ENCODE measurements at regions not wholly inside any gene's neighbourhood (a gene's known extent, or its start where the extent isn't known, plus 50 kb on each side); places are given as distances from the start of the nearest gene placed in this dataset.

GRCh38 chr9:95595721-95596295, 79.0 kb upstream of the PTCH1 start:
- Histone ChIP-seq H3K27me3 (ENCODE audit: control insufficient read depth, insufficient read depth, low read length) (no peaks in the 10 kb centered on the region), H3K27ac (ENCODE audit: low read depth, low read length) (no peak overlapping the region), H3K4me3 (ENCODE audit: low read length) (no peak overlapping the region), H3K9ac (ENCODE audit: low read length) (no peak overlapping the region), H3K4me1 (ENCODE audit: control insufficient read depth, insufficient read depth, low read length) (no peaks in the 10 kb centered on the region), H3K36me3 (ENCODE audit: control insufficient read depth, insufficient read depth, low read length) (no peaks in the 10 kb centered on the region)

- H3K27ac ChIP-seq (ENCODE audit: low read depth, low read length), result no peak overlapping the region
- no peak overlapping the region for H3K4me3 ChIP-seq (ENCODE audit: low read length)
- H3K36me3 ChIP-seq (ENCODE audit: control insufficient read depth, insufficient read depth, low read length), result no peaks in the 10 kb centered on the region
- no peak overlapping the region for H3K9ac ChIP-seq (ENCODE audit: low read length)
- no peaks in the 10 kb centered on the region for H3K27me3 ChIP-seq (ENCODE audit: control insufficient read depth, insufficient read depth, low read length)
- H3K4me1 ChIP-seq (ENCODE audit: control insufficient read depth, insufficient read depth, low read length), result no peaks in the 10 kb centered on the region
Measured at GRCh38 chr9:95592931-95593330, 76.2 kb upstream of the PTCH1 start.

GRCh38 chr9:95588724-95589588, 72.2 kb upstream of the PTCH1 start:
- no peaks in the 10 kb centered on the region for H3K36me3 ChIP-seq (ENCODE audit: control insufficient read depth, insufficient read depth, low read length)
- H3K9ac ChIP-seq (ENCODE audit: low read length), result no peak overlapping the region
- no peak overlapping the region for H3K27ac ChIP-seq (ENCODE audit: low read depth, low read length)

GRCh38 chr9:95587021-95587964, 70.5 kb upstream of the PTCH1 start:
- H3K27ac ChIP-seq (ENCODE audit: low read depth, low read length), result no peak overlapping the region
- H3K27me3 ChIP-seq (ENCODE audit: control insufficient read depth, insufficient read depth, low read length), result no peaks in the 10 kb centered on the region
- no peak overlapping the region for H3K9ac ChIP-seq (ENCODE audit: low read length)
- H3K36me3 ChIP-seq (ENCODE audit: control insufficient read depth, insufficient read depth, low read length), result no peaks in the 10 kb centered on the region
- no peak overlapping the region for H3K4me3 ChIP-seq (ENCODE audit: low read length)
- H3K4me1 ChIP-seq (ENCODE audit: control insufficient read depth, insufficient read depth, low read length), result no peaks in the 10 kb centered on the region

More at GRCh38 chr9:95588724-95589588, 72.2 kb upstream of the PTCH1 start:
- Histone ChIP-seq H3K4me3 (ENCODE audit: low read length) (no peak overlapping the region), H3K27me3 (ENCODE audit: control insufficient read depth, insufficient read depth, low read length) (no peaks in the 10 kb centered on the region), H3K4me1 (ENCODE audit: control insufficient read depth, insufficient read depth, low read length) (no peaks in the 10 kb centered on the region)

GRCh38 chr9:95586326-95586725, 69.6 kb upstream of the PTCH1 start:
- no peak overlapping the region for H3K4me3 ChIP-seq (ENCODE audit: low read length)
- no peaks in the 10 kb centered on the region for H3K36me3 ChIP-seq (ENCODE audit: control insufficient read depth, insufficient read depth, low read length)
- no peaks in the 10 kb centered on the region for H3K4me1 ChIP-seq (ENCODE audit: control insufficient read depth, insufficient read depth, low read length)
- H3K27me3 ChIP-seq (ENCODE audit: control insufficient read depth, insufficient read depth, low read length), result no peaks in the 10 kb centered on the region
- no peak overlapping the region for H3K9ac ChIP-seq (ENCODE audit: low read length)
- no peak overlapping the region for H3K27ac ChIP-seq (ENCODE audit: low read depth, low read length)

GRCh38 chr9:95585824-95586223, 69.1 kb upstream of the PTCH1 start:
- H3K27ac ChIP-seq (ENCODE audit: low read depth, low read length), result no peak overlapping the region
- no peaks in the 10 kb centered on the region for H3K27me3 ChIP-seq (ENCODE audit: control insufficient read depth, insufficient read depth, low read length)
- no peak overlapping the region for H3K9ac ChIP-seq (ENCODE audit: low read length)
- H3K36me3 ChIP-seq (ENCODE audit: control insufficient read depth, insufficient read depth, low read length), result no peaks in the 10 kb centered on the region
- no peak overlapping the region for H3K4me3 ChIP-seq (ENCODE audit: low read length)
- no peaks in the 10 kb centered on the region for H3K4me1 ChIP-seq (ENCODE audit: control insufficient read depth, insufficient read depth, low read length)

- no peaks in the 10 kb centered on the region for H3K36me3 ChIP-seq (ENCODE audit: control insufficient read depth, insufficient read depth, low read length)
- H3K4me3 ChIP-seq (ENCODE audit: low read length), result no peak overlapping the region
- H3K9ac ChIP-seq (ENCODE audit: low read length), result no peak overlapping the region
- no peak overlapping the region for H3K27ac ChIP-seq (ENCODE audit: low read depth, low read length)
- H3K27me3 ChIP-seq (ENCODE audit: control insufficient read depth, insufficient read depth, low read length), result no peaks in the 10 kb centered on the region
- H3K4me1 ChIP-seq (ENCODE audit: control insufficient read depth, insufficient read depth, low read length), result no peaks in the 10 kb centered on the region
Measured at GRCh38 chr9:95584176-95584575, 67.4 kb upstream of the PTCH1 start.

- Histone ChIP-seq H3K9ac (ENCODE audit: low read length) (no peak overlapping the region), H3K36me3 (ENCODE audit: control insufficient read depth, insufficient read depth, low read length) (no peaks in the 10 kb centered on the region), H3K27ac (ENCODE audit: low read depth, low read length) (no peak overlapping the region), H3K27me3 (ENCODE audit: control insufficient read depth, insufficient read depth, low read length) (no peaks in the 10 kb centered on the region), H3K4me1 (ENCODE audit: control insufficient read depth, insufficient read depth, low read length) (no peaks in the 10 kb centered on the region), H3K4me3 (ENCODE audit: low read length) (no peak overlapping the region)
Measured at GRCh38 chr9:95581900-95582299, 65.1 kb upstream of the PTCH1 start.

GRCh38 chr9:95580812-95581761, 64.3 kb upstream of the PTCH1 start:
- Histone ChIP-seq H3K36me3 (ENCODE audit: control insufficient read depth, insufficient read depth, low read length) (no peaks in the 10 kb centered on the region), H3K4me3 (ENCODE audit: low read length) (no peak overlapping the region), H3K27me3 (ENCODE audit: control insufficient read depth, insufficient read depth, low read length) (no peaks in the 10 kb centered on the region), H3K9ac (ENCODE audit: low read length) (no peak overlapping the region), H3K27ac (ENCODE audit: low read depth, low read length) (no peak overlapping the region), H3K4me1 (ENCODE audit: control insufficient read depth, insufficient read depth, low read length) (no peaks in the 10 kb centered on the region)

- Histone ChIP-seq H3K36me3 (ENCODE audit: control insufficient read depth, insufficient read depth, low read length) (no peaks in the 10 kb centered on the region), H3K9ac (ENCODE audit: low read length) (no peak overlapping the region), H3K4me3 (ENCODE audit: low read length) (no peak overlapping the region), H3K27ac (ENCODE audit: low read depth, low read length) (no peak overlapping the region), H3K27me3 (ENCODE audit: control insufficient read depth, insufficient read depth, low read length) (peaks cover 3% of the 10 kb centered on the region), H3K4me1 (ENCODE audit: control insufficient read depth, insufficient read depth, low read length) (no peaks in the 10 kb centered on the region)
Measured at GRCh38 chr9:95574866-95575553, 58.2 kb upstream of the PTCH1 start.

- peaks cover 3% of the 10 kb centered on the region for H3K27me3 ChIP-seq (ENCODE audit: control insufficient read depth, insufficient read depth, low read length)
- H3K4me1 ChIP-seq (ENCODE audit: control insufficient read depth, insufficient read depth, low read length), result no peaks in the 10 kb centered on the region
- no peak overlapping the region for H3K9ac ChIP-seq (ENCODE audit: low read length)
- H3K4me3 ChIP-seq (ENCODE audit: low read length), result no peak overlapping the region
- no peaks in the 10 kb centered on the region for H3K36me3 ChIP-seq (ENCODE audit: control insufficient read depth, insufficient read depth, low read length)
- H3K27ac ChIP-seq (ENCODE audit: low read depth, low read length), result no peak overlapping the region
Measured at GRCh38 chr9:95574176-95574575, 57.4 kb upstream of the PTCH1 start.

Data from rectal smooth muscle tissue (tissue), 1 donor.